ENCODE measurements at regions not wholly inside any gene's neighbourhood (a gene's known extent, or its start where the extent isn't known, plus 50 kb on each side); places are given as distances from the start of the nearest gene placed in this dataset.

DNA sequence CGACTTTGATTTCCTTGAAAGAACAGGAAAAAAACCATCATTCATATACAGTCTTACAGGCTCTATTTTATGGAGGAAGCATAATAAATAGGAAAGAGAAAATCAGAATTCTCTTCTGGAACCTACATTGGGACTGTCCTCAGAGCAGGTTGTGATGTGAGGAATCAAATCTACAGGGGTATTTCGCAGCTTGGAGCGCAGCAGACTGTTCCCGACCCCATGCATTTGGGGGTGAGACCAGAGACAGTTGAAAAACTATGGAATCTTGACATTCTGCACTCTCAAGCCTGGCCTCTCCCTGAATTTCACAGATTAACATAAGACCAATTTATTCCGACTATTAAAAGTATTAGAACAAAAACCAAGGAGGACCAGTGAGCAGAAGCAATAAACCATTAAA lies 93.3 kb upstream of the PRSS58 start:
- no peak for DNase-seq

DNA sequence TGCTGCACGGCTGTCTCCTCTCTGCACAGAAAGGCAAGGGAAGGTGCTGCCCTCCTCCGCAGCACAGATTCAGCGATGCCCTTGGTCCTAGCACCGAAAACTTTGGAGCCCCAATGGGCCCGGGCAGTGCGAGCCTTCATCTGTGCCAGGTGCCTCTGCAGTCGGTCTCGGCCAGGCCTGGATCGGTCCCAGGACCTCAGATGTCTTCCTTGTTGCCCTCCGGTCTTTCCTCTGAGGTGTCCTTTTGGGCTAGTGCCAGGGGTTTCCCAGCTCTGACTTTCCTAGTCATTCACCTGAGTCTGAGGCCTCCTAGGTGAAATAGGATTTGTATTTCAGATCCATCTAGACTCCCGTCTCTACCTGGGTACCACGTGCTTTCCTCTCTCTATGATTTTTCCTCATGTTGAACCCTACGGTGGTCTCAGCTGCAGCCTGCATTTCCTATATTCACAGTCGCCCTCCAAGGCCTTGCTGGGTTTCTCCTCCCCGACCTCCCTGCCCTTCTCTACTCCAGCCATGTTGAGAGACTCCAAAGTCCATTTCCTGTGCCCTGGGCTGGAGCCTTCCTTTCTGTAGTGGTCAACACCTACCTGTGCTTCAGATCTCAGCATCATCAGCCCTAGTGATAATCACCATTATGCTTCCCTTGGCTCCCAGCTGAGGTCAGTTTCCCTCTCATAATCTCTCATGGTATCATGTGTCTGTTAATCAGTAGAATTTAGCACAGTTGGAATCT lies 92.0 kb upstream of the PRSS58 start:
- no peak for DNase-seq

DNA sequence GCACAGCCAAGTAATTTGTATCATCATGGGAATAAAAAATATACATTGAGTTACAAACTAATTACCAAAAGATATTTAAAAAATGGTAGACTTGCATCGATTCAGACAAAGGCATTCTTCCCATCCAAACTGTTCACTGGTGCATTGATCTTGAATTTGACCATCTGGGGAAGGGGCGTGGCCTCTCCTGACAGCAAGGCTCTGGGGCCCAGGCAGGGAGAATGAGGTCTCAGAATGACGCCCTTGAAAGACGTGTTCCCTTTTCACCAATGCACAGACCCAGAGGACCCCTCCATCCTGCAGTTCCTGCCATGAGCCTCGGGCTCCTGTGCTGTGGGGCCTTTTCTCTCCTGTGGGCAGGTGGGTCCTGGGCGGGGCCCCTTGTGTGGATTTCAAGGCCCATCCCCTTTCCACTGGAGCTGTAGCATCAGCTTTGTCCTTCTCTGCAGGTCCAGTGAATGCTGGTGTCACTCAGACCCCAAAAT lies 91.1 kb upstream of the PRSS58 start:
- no peak for DNase-seq

DNA sequence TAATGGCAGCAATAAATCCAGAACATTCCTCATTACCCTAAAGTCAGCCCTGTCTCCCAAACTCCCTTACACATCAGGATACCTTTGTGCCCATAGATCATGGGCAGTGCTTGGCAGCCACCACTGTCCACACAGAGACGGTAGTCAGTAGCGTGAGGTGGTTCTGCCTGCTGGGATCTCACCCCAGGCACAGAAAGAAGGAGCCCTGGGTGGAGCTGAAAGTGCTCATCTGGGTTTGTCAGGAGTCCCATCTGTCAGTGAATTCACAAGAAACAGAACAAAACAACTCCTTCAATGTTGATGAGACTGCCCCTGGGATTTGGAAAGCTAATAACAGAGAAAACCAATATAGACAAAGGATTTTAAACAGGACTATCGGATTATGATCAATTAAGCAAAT lies 90.2 kb upstream of the PRSS58 start:
- no peak for DNase-seq

DNA sequence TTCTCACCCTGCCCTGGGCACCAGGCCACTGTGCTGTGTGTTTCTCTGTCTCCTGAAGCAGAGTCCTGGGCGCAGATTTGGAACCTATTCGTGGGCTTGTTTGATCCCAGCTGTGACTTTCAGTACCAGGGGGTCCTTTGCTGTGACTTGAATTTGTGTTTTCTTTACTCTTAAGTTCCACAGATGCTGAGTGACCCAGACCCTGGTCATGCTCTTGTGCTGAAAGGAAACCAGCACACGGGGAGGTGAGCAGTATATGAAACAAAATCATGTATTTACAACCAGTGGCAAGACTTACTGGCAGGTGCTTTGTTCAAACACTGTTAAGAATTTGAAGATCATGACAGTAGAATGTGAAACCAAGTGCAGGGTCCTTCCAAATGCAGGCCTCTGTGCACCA lies 89.2 kb upstream of the PRSS58 start:
- DNase-seq, result no peak

DNA sequence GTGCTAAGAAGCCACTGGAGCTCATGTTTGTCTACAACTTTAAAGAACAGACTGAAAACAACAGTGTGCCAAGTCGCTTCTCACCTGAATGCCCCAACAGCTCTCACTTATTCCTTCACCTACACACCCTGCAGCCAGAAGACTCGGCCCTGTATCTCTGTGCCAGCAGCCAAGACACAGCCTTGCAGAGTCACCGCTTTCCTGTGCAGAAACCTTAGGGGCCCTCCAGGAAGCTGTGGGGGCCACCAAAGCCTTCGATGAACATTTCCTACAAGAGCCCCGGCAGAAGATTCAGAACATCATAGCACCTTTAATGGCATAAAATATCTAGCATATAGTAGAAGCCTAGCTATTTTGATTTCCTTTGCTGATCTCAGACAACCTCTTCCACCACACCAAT lies 88.0 kb upstream of the PRSS58 start:
- DNase-seq, result peak; percentile 75

DNA sequence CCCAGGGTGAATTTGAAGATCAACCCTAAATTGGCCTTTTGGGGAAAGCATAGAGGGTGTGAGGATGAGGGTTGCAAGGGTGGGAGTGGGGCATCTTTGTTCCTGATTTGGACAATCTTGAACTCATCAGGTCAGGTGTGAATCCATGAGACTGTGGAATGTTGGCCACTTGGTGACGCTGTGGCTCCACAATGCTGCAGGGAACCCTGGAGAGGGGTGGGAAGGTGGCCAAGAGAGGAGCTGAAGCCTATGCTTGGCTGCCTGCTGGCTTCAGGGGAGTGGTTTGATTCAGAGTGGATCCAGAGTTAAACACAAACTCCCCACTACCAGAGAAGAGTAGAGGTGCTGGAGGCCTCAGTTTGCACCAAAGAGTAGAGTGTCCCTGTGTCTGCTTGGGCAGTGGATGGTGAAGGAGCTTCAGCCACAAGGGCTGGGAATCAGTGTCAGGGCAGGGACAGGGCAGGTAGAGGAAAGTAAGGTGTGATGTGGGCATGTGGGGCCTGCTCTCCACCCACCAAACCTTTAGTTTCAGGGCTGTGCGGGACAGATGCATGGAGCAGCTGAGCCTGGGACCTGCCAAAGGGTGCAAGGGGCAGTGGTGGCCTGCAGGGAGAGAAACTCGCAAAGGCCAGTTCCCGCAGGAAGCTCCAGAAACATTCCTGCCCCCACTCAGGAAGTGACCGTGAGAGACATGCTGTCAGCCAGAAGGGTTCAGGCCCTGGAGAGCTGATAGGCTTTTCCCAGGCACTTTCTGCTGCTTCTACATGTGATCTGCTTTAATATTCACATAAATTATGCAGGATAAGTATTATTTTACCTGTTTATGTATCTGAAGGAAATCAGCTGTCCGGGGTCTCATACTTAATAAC lies 81.0 kb upstream of the PRSS58 start:
- no peak for DNase-seq

DNA sequence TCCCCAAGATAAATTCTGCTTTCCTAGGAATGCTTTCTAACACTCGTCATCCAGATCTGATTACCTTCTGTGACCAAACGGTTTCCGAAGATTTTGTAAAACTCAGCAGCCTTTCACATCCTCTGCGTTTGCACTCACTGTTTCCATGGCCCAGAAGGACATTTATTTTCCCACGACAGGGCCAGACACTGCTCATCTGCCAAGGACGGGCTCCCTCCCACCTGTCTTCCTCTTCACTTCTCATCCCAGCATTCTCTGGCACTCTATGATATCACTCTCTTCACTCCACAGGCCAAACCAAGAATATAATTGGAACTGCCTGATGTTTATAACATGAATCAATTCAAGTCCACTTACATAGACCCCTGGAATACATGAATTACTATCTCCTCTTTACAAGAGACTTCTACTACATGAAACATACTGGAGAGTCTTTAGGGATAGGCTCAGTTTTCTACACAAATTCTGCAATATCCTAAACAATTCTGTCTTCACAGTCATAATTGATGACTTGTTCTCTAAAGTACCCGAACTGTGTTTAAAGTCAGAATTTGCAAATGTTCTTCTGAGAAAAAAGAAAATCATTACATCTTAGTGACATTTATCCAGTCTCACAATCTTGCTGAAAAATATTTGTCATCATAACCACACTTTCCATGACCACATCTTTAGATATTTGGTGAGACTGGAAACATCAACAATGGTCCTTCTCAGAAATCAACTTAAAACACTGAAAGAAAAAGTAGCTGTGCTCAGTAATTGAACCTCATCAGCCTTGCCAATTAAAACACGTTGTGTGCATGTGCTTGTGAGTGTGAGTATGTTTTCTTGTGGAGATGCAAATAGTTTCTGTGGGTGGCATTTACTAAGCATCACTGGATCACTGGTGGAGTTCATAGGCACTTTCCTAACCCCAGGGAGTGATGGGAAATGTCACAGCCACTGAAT lies 79.5 kb upstream of the PRSS58 start:
- no peak for DNase-seq

DNA sequence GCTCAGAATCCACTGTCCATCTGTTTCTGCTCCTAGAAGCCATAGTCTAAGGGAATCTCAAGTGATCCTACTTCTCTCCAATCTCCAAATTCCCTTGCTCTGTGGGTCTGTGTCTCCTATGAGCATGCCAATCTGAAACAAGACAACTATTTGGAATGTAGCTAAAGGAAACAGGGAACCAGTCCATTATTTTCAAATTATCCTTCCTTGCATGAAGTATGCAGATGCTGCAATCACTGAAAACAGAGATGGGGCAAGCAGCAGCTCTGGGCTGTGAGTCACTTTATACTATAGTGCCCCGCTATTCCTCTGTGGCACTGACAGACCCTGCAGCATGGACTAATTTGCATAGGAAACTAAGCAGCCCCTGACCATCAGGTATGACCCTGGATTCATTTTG lies 76.9 kb upstream of the PRSS58 start:
- DNase-seq, result no peak

DNA sequence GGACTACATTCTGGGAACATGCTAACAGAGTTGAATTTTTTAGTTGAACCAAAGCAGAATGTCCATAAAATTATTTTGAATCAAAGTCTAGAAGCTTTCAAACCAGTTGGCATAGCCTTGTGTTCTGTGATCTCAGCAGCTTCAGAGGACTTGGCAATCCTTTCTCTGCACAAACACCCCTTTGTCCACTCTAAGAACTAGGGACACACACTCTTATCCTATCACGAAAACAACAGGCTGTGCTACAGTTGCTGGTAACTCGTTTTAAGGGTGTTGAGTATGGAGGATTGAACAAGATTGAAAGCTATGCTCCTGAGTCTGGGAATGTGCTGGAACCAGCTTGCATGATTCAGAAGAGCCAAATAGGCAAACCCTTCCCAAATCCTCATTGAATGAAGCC lies 76.4 kb upstream of the PRSS58 start:
- DNase-seq, result no peak

DNA sequence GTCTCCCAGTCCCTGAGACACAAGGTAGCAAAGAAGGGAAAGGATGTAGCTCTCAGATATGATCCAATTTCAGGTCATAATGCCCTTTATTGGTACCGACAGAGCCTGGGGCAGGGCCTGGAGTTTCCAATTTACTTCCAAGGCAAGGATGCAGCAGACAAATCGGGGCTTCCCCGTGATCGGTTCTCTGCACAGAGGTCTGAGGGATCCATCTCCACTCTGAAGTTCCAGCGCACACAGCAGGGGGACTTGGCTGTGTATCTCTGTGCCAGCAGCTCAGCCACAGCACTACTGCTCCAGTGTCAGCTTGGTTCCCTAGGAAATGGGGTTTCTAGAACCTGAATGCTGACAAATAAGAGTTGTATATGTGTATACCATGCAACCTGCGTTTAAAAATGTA lies 74.6 kb upstream of the PRSS58 start:
- DNase-seq, result no peak

DNA sequence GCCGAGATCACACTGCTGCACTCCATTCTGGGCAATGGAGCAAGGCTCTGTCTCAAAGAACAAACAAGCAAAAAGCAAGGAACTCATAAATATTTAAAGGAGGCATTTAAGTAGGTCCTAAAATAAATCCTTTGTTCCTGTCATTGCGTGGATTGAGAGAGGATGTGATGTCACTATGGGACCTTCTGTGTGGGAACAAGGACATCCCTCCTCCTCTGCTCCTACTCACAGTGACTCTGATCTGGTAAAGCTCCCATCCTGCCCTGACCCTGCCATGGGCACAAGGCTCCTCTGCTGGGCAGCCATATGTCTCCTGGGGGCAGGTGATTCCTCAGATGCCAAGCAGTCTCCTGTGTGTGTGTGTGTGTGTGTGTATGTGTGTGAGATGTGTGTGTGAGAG lies 74.1 kb upstream of the PRSS58 start:
- DNase-seq, result no peak

DNA sequence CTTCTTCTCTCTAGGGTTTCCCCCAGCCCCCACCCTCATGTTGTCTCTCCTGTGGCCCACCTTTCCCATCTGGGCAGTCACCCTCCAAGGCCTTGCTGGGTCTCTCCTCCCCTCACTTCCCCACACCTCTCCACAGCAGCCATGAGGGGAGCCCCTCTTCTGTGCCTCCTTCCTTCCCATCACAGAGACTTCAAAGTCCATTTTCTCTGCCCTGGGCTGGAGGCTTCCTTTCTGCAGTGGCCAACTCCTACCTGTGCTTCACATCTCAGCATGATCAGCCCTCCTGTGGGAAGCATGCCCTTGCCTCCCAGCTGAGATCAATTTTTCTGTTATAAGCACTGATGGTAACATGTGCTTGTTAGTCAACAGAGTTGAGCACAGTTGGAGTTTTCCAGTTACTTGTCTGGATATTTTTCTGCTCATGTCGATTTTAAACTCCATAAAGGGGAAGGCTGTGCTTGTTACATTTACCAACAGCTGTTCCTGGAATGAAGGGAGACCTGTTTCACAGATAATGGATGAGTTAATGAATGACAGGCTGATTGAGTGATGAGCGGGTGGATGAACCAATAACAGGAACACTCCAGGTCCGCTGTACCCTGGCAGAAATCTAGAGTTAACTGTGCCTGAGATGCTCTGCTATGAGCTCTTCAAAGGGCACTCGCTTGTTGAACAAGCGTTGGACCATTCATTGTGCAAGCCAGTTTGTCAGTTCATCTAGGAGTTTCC lies 71.4 kb upstream of the PRSS58 start:
- no peak for DNase-seq

DNA sequence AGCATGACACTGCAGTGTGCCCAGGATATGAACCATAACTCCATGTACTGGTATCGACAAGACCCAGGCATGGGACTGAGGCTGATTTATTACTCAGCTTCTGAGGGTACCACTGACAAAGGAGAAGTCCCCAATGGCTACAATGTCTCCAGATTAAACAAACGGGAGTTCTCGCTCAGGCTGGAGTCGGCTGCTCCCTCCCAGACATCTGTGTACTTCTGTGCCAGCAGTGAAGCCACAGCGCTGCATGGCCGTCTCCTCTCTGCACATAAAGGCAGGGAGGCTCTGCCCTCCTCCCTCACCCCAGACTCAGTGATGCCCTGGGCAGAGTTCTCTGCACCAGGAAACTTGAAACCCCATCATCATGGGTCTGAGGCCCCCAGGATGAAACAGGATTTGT lies 70.7 kb upstream of the PRSS58 start:
- DNase-seq, result no peak

DNA sequence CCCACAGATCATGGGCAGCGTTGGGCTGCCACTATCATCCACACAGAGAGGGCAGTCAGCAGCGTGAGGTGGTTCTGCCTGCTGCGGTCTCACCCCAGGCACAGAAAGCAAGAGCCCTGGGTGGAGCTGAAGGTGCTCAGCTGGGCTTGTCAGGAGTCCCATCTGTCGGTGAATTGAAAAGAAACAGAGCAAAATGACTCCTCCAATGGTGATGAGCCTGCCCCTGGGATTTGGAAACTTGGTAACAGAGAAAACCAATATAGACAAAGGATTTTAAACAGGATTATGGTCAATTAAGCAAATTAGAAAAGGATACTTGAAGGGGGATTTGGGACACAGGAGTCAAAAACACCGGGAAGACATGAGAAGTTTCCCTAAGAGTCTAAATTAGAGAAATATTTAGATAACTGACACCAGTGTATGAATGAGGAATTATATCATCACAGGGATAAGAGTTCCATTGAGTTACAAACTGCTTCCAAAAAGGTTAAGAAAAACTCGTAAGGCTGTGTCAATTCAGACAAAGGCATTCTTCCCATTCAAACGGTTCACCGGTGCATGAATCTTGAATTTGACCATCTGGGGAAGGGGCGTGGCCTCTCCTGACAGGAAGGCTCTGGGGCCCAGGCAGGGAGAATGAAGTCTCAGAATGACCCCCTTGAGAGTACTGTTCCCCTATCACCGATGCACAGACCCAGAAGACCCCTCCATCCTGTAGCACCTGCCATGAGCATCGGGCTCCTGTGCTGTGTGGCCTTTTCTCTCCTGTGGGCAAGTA lies 70.0 kb upstream of the PRSS58 start:
- no peak for DNase-seq

DNA sequence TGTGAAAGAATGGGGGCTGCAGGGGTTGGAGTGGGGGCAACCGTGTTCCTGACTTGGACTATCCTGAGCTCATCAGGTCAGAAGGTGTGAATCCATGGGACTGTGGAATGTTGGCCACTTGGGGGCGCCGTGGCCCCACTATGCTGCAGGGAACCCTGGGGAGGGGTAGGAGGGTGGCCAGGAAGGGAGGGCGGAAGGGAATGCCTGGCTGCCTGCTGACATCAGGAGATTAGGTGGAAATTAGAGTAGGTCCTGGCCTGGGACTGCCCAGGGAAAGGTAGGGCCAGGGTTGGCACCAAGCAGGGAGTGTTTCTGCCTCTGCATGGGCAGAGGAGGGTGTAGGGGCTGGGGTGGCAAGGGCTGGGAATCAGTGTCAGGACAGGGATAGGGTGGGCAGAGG lies 65.8 kb upstream of the PRSS58 start:
- peak; percentile 80 for DNase-seq

DNA sequence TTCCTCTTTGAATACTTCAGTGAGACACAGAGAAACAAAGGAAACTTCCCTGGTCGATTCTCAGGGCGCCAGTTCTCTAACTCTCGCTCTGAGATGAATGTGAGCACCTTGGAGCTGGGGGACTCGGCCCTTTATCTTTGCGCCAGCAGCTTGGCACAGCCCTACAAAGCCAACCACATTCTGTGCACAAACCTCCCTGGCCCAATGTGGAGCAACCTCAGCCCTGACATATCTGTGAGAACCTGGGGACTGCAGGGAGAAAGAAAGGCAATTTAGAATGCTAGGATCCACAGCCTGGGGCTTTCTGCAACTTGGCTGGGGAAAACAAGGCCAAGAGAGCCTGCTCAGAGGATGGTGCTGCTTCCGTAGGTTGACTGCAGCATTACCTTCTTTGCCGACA lies 63.5 kb upstream of the PRSS58 start:
- DNase-seq, result no peak

DNA sequence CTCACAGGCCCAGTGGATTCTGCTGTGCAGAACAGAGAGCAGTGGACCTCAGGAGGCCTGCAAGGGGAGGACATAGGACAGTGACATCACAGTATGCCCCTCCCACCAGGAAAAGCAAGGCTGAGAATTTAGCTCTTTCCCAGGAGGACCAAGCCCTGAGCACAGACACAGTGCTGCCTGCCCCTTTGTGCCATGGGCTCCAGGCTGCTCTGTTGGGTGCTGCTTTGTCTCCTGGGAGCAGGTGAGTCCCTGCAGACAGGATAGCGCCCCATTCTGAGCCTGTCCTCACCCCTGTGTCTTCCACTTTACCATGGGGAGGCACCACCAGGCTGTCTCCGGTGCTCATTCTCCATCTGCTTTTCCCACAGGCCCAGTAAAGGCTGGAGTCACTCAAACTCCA lies 63.0 kb upstream of the PRSS58 start:
- no peak for DNase-seq

DNA sequence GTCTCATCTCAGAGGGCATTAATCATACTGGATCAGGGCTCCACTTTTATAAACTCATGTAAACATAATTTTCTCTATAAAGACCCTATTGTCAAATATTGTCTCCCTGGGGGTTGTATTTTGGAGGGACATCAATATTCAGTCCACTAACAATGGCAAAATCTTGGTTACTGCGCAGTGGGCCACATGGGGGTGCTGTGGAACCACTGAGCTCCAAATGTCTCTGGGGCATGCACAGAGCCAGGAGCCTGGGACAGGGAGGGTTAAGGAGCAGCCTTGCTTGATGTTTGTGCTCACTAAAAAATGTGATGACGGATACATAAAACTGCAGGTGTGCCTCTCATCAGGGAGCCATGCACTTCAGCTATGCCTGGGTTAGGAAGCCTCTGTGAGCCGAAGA lies 62.1 kb upstream of the PRSS58 start:
- DNase-seq, result no peak

DNA sequence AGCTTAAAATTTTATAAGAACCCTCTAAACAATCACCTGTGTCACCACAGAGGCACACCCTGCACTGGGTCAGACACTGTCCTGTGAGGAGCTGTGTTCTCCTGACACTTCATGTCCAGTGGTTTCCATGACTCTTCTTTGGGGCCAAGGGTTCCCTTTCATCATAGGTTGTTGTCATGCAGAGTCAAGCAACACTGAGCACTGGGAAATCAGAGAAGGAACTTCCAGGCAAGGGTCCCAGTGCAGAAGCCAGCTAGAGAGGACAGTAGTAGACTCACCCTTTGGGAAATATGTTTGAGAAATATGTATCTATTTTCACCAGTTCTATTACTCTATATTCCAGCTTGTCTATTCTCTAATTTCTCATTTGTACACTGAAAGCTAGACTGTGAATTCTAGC lies 56.4 kb upstream of the PRSS58 start:
- no peak for DNase-seq

DNA sequence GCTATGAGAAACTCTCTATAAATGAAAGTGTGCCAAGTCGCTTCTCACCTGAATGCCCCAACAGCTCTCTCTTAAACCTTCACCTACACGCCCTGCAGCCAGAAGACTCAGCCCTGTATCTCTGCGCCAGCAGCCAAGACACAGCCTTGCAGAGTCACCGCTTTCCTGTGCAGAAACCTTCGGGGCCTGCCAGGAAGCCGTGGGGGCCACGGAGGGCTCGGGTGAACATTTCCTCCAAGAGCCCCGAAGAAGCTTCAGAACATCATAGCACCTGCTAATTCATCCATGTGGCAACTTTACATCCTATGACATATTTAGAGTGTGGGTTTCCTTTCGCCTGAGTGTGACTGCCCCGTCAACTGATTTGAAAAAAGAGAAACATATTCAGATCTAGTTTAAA lies 55.7 kb upstream of the PRSS58 start:
- no peak for DNase-seq

DNA sequence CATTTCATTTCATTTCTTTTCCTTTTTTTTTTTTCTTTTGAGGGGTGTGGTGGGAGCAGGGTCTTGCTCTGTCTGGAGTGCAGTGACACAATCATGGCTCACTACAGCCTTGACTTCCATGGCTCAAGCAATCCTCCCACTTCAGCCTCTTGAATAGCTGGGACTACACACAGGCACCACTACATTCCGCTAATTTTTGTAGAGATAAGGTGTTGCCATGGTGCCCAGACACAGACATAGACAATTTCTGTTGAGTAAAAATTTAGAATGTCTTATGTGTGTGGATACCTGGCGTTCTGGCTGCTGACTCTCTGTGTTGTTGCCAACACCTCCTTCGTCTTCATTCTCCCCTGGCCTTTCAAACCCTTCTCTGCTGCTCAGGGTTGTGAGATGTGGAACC lies 54.0 kb upstream of the PRSS58 start:
- DNase-seq, result no peak

All from activated CD8-positive, alpha-beta memory T cell treated with anti-CD3 and anti-CD28 coated beads, Interleukin-2, amount 50 U/mL, for 48 hours (primary cell).